Sigmoid colon (tissue), 4 donors: ENCODE measurements at regions not wholly inside any gene's neighbourhood (a gene's known extent, or its start where the extent isn't known, plus 50 kb on each side); places are given as distances from the start of the nearest gene placed in this dataset.

ENCODE experiments used
- EP300 ChIP-seq, 4 donors: sonication (generic); formaldehyde crosslinking; IDR thresholded peaks; one replicate each; pipeline ENCODE4 v1.6.1; 2017; ENCODE audit warnings: antibody characterized with exemption in 4 of 4
- POLR2A ChIP-seq, 2 donors: fragments of 450-650 bp; IDR thresholded peaks; one replicate each; pipeline ENCODE4 v1.6.1; 2016; ENCODE audit warnings: antibody characterized with exemption in 2 of 2, mild to moderate bottlenecking in 2 of 2, moderate library complexity in 2 of 2
- POLR2AphosphoS5 ChIP-seq, 4 donors: sonication (generic); formaldehyde crosslinking; IDR thresholded peaks; one replicate each; pipeline ENCODE4 v1.6.1; 2017; ENCODE audit warnings: antibody characterized with exemption in 4 of 4
- TF ChIP-seq, protein P1 (sequence below), 4 experiments: fragments of 450-650 bp in 3 of 4; fragments of 200-600 bp in 1 of 4; IDR thresholded peaks; one replicate each; pipeline ENCODE4 v1.5.1; 2016 to 2019; ENCODE audit warnings: antibody characterized with exemption in 4 of 4, mild to moderate bottlenecking in 3 of 4, moderate library complexity in 2 of 4

DNA sequence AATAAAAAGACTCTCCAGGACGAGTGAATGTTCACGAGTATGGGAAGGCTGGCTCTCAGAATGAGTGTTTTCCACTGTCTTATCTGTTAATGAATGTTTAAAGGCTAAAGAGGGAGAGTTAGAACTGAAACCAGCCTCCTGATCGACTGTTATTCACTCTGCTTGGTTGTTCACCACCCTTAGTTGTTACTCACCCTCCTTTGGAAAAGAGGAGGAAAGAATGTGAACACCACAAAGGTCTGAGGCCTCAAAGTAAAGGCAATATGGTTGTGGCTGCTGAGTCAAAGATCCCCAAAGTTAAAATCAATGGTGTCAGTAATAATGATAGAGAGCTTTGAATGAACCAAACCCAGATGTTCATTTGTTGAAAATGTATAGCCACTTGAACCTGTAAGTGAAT lies 1793.2 kb upstream of the PCDH20 start:
- no peak for TF ChIP-seq POLR2A (IDR thresholded peaks at IDR 0.05)
- TF ChIP-seq, protein P1, sequence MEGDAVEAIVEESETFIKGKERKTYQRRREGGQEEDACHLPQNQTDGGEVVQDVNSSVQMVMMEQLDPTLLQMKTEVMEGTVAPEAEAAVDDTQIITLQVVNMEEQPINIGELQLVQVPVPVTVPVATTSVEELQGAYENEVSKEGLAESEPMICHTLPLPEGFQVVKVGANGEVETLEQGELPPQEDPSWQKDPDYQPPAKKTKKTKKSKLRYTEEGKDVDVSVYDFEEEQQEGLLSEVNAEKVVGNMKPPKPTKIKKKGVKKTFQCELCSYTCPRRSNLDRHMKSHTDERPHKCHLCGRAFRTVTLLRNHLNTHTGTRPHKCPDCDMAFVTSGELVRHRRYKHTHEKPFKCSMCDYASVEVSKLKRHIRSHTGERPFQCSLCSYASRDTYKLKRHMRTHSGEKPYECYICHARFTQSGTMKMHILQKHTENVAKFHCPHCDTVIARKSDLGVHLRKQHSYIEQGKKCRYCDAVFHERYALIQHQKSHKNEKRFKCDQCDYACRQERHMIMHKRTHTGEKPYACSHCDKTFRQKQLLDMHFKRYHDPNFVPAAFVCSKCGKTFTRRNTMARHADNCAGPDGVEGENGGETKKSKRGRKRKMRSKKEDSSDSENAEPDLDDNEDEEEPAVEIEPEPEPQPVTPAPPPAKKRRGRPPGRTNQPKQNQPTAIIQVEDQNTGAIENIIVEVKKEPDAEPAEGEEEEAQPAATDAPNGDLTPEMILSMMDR (IDR thresholded peaks at IDR 0.05) = no peak
- TF ChIP-seq EP300 (IDR thresholded peaks at IDR 0.05) = no peak
- no peak for TF ChIP-seq POLR2AphosphoS5 (IDR thresholded peaks at IDR 0.05)
